LNCaP clone FGC (cell line): ENCODE measurements at regions not wholly inside any gene's neighbourhood (a gene's known extent, or its start where the extent isn't known, plus 50 kb on each side); places are given as distances from the start of the nearest gene placed in this dataset.
A peak's percentile ranks its signal among the peaks of the same experiment; 100 is the strongest.

ENCODE experiments used
- DNase-seq: peaks from one replicate; pipeline ENCODE4 v3.0.0-alpha.2; 2011; ENCODE audit warnings: low read depth
- H3K4me3 ChIP-seq: 2 replicates; pipeline ENCODE4 v1.5.1; 2011; ENCODE audit warnings: mild to moderate bottlenecking, low read depth, low read length, control low read depth
- TF ChIP-seq, protein P1 (sequence below): IDR thresholded peaks from 2 replicates; pipeline ENCODE4 v1.5.1; 2012; ENCODE audit warnings: mild to moderate bottlenecking; ENCODE audit not compliant: control insufficient read depth, insufficient read depth; ENCODE audit errors: extremely low read depth

DNA sequence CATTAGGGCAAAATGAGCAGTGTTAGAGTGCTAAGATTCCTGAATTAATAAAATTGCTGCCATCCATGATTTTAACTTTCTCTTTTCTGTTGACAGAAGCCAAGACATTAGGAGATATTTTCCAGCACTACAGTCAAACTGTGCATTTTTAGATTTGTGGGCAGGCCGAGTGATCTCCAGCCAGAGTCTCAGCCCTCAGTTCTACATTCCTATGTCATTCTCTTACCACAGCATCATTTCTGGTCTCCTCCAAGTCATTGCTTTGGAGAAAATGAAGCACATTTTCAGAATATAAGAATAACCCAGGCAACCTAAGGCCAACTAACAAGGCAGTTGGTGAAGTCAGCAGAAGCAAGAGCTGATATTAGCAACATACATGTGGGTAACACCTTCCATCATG is 74.6 kb upstream of the NUDT7 start:
- H3K4me3 ChIP-seq: no peak overlapping the region
- TF ChIP-seq, protein P1, sequence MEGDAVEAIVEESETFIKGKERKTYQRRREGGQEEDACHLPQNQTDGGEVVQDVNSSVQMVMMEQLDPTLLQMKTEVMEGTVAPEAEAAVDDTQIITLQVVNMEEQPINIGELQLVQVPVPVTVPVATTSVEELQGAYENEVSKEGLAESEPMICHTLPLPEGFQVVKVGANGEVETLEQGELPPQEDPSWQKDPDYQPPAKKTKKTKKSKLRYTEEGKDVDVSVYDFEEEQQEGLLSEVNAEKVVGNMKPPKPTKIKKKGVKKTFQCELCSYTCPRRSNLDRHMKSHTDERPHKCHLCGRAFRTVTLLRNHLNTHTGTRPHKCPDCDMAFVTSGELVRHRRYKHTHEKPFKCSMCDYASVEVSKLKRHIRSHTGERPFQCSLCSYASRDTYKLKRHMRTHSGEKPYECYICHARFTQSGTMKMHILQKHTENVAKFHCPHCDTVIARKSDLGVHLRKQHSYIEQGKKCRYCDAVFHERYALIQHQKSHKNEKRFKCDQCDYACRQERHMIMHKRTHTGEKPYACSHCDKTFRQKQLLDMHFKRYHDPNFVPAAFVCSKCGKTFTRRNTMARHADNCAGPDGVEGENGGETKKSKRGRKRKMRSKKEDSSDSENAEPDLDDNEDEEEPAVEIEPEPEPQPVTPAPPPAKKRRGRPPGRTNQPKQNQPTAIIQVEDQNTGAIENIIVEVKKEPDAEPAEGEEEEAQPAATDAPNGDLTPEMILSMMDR: no peak
- DNase-seq: no peak

- TF ChIP-seq, protein P1: no peak
- no peak overlapping the region for H3K4me3 ChIP-seq
- no peak for DNase-seq
Measured at GRCh38 chr16:77650761-77651160, 71.6 kb upstream of the NUDT7 start.

- TF ChIP-seq, protein P1: no peak
- H3K4me3 ChIP-seq: no peak overlapping the region
- no peak for DNase-seq
Measured at GRCh38 chr16:77652399-77652798, 69.9 kb upstream of the NUDT7 start.

GRCh38 chr16:77657016-77657415 is 65.3 kb upstream of the NUDT7 start:
- no peak for DNase-seq
- H3K4me3 ChIP-seq: no peak overlapping the region

DNA sequence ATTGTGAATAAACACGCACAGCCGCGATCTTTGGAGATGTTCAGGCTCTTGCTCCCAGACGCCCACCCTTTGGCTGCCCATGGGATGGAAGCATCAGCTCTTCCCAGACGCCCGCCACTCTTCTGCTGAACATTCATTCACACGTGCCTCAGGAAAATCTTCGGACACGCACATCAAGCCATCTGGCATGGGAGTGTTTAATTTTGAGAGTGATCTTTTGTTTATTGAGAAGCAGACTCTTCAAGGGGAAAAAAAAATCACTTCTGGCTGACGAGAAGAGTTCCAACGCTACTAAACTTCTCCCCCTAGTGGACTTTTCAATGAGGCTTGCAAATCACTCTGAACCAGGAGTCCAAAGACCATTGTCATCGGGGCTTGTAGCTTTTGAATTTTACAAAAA is 62.0 kb upstream of the NUDT7 start:
- peak; percentile 6 for DNase-seq
- TF ChIP-seq, protein P1: peak; percentile 62
- no peak overlapping the region for H3K4me3 ChIP-seq

More at GRCh38 chr16:77657016-77657415, 65.3 kb upstream of the NUDT7 start:
- TF ChIP-seq, protein P1: no peak

DNA sequence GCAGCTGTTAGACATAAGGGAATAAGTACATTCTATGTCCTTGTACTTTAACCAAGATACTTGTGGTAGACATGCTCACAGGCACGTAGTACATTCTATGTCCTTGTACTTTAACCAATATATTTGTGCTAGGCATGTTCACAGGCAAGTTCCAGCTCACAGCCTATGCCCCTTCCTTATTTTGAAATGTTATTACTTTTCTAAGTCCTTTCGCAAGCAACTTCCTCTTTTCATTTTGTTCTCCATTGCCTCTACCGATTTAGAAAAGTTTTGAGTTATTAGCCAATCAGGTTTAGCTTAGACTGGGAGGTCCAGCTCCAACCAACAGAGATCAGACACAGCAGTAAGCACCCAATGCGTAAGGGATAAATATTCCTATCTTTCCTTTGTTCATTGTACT is 60.1 kb upstream of the NUDT7 start:
- H3K4me3 ChIP-seq: no peak overlapping the region
- no peak for DNase-seq
- TF ChIP-seq, protein P1: no peak

- H3K4me3 ChIP-seq: no peak overlapping the region
- TF ChIP-seq, protein P1: no peak
- DNase-seq: no peak
Measured at GRCh38 chr16:77663711-77664110, 58.6 kb upstream of the NUDT7 start.
